Chondrocyte (in vitro differentiated cells): ENCODE measurements at regions not wholly inside any gene's neighbourhood (a gene's known extent, or its start where the extent isn't known, plus 50 kb on each side); places are given as distances from the start of the nearest gene placed in this dataset.
A peak's percentile ranks its signal among the peaks of the same experiment; 100 is the strongest.

ENCODE experiments used
- DNase-seq: peaks from one replicate; pipeline ENCODE4 v3.0.0; 2021; ENCODE audit warnings: mixed read lengths, low spot score
- H3K27ac Mint-ChIP-seq: one replicate; pipeline ENCODE4 v1.8.0; 2021; ENCODE audit warnings: mild to moderate bottlenecking, moderate library complexity, mixed read lengths; ENCODE audit not compliant: unreplicated experiment
- H3K27me3 Mint-ChIP-seq: 2 replicates; pipeline ENCODE4 v1.8.0; 2021; ENCODE audit warnings: low read depth, mixed read lengths
- H3K36me3 Mint-ChIP-seq: 2 replicates; pipeline ENCODE4 v1.8.0; 2021; ENCODE audit warnings: low read depth, mixed read lengths
- H3K4me1 Mint-ChIP-seq: 2 replicates; pipeline ENCODE4 v1.8.0; 2021; ENCODE audit warnings: low read depth, mild to moderate bottlenecking, mixed read lengths
- H3K4me3 Mint-ChIP-seq: one replicate; pipeline ENCODE4 v1.8.0; 2021; ENCODE audit warnings: mild to moderate bottlenecking, moderate library complexity, mixed read lengths; ENCODE audit not compliant: unreplicated experiment
- H3K9me3 Mint-ChIP-seq: 2 replicates; pipeline ENCODE4 v1.8.0; 2021; ENCODE audit warnings: low read depth, mixed read lengths
- CTCF ChIP-seq: fragments of 200-600 bp; sonication (generic); IDR thresholded peaks from 2 replicates; pipeline ENCODE4 v1.5.0; 2021; ENCODE audit warnings: antibody characterized with exemption, mild to moderate bottlenecking, moderate library complexity

- Mint-ChIP-seq H3K9me3 (peaks cover 5% of the 10 kb centered on the region), H3K27me3 (no peaks in the 10 kb centered on the region), H3K36me3 (no peaks in the 10 kb centered on the region), H3K27ac (no peak overlapping the region), H3K4me3 (no peak overlapping the region), H3K4me1 (no peaks in the 10 kb centered on the region)
- no peak for DNase-seq
- no peak for TF ChIP-seq CTCF
These were observed 153.7 kb upstream of the SRRM4 start for GRCh38 chr12:118827606-118828005.

- no peak for TF ChIP-seq CTCF
- no peak overlapping the region for H3K4me3 Mint-ChIP-seq
- H3K27me3 Mint-ChIP-seq = no peaks in the 10 kb centered on the region
- no peaks in the 10 kb centered on the region for H3K4me1 Mint-ChIP-seq
- peaks cover under 1% of the 10 kb centered on the region for H3K9me3 Mint-ChIP-seq
- H3K36me3 Mint-ChIP-seq = no peaks in the 10 kb centered on the region
- H3K27ac Mint-ChIP-seq = no peak overlapping the region
- no peak for DNase-seq
These were observed 151.0 kb upstream of the SRRM4 start for GRCh38 chr12:118830296-118830695.

- H3K9me3 Mint-ChIP-seq = no peaks in the 10 kb centered on the region
- H3K27me3 Mint-ChIP-seq = no peaks in the 10 kb centered on the region
- H3K4me3 Mint-ChIP-seq = no peak overlapping the region
- no peak overlapping the region for H3K27ac Mint-ChIP-seq
- H3K4me1 Mint-ChIP-seq = no peaks in the 10 kb centered on the region
- H3K36me3 Mint-ChIP-seq = no peaks in the 10 kb centered on the region
- DNase-seq = no peak
- no peak for TF ChIP-seq CTCF
These were observed 145.4 kb upstream of the SRRM4 start for GRCh38 chr12:118835926-118836325.

- no peaks in the 10 kb centered on the region for H3K4me1 Mint-ChIP-seq
- no peaks in the 10 kb centered on the region for H3K27me3 Mint-ChIP-seq
- no peaks in the 10 kb centered on the region for H3K36me3 Mint-ChIP-seq
- no peak for DNase-seq
- no peak overlapping the region for H3K27ac Mint-ChIP-seq
- no peak overlapping the region for H3K4me3 Mint-ChIP-seq
- no peaks in the 10 kb centered on the region for H3K9me3 Mint-ChIP-seq
- TF ChIP-seq CTCF = peak; percentile 30
These were observed 140.9 kb upstream of the SRRM4 start for GRCh38 chr12:118840399-118840798.

GRCh38 chr12:118840878-118841277 is 140.5 kb upstream of the SRRM4 start:
- H3K4me1 Mint-ChIP-seq = no peaks in the 10 kb centered on the region
- no peak for TF ChIP-seq CTCF

More at GRCh38 chr12:118840878-118841277, 140.5 kb upstream of the SRRM4 start:
- DNase-seq = no peak
- Mint-ChIP-seq H3K9me3 (peaks cover 2% of the 10 kb centered on the region), H3K4me3 (no peak overlapping the region), H3K27ac (no peak overlapping the region), H3K36me3 (no peaks in the 10 kb centered on the region), H3K27me3 (no peaks in the 10 kb centered on the region)
